ENCODE measurements at regions not wholly inside any gene's neighbourhood (a gene's known extent, or its start where the extent isn't known, plus 50 kb on each side); places are given as distances from the start of the nearest gene placed in this dataset.
"Not testable (repeated sequence)": the region's sequence is repeated elsewhere in the genome, so short reads cannot be mapped to it uniquely, and the experiment has no call there.

- DNase-seq = no peak
Measured at GRCh38 chr3:154973851-154974250, 106.3 kb upstream of the MME start.

- no peak for DNase-seq
Measured at GRCh38 chr3:154972951-154973350, 107.2 kb upstream of the MME start.

- DNase-seq = no peak
Measured at GRCh38 chr3:154971771-154972326, 108.3 kb upstream of the MME start.

GRCh38 chr3:154971341-154971740 is 108.8 kb upstream of the MME start:
- no peak for DNase-seq

GRCh38 chr3:154970797-154971196 is 109.3 kb upstream of the MME start:
- no peak for DNase-seq

- no peak for DNase-seq
Measured at GRCh38 chr3:154969366-154969765, 110.8 kb upstream of the MME start.

- no peak for DNase-seq
Measured at GRCh38 chr3:154967090-154967489, 113.0 kb upstream of the MME start.

- no peak for DNase-seq
Measured at GRCh38 chr3:154956815-154957214, 123.3 kb upstream of the MME start.

- no peak for DNase-seq
Measured at GRCh38 chr3:154955907-154956533, 124.1 kb upstream of the MME start.

GRCh38 chr3:154954757-154955156 is 125.4 kb upstream of the MME start:
- no peak for DNase-seq

GRCh38 chr3:154953538-154953937 is 126.6 kb upstream of the MME start:
- no peak for DNase-seq

- DNase-seq = no peak
Measured at GRCh38 chr3:154952553-154952952, 127.6 kb upstream of the MME start.

- DNase-seq = no peak
Measured at GRCh38 chr3:154943981-154944380, 136.1 kb upstream of the MME start.

- DNase-seq = no peak
Measured at GRCh38 chr3:154942827-154943226, 137.3 kb upstream of the MME start.

GRCh38 chr3:154936196-154936595 is 143.9 kb upstream of the MME start:
- DNase-seq = no peak

- no peak for DNase-seq
Measured at GRCh38 chr3:154933581-154933980, 146.5 kb upstream of the MME start.

- no peak for DNase-seq
Measured at GRCh38 chr3:154932633-154933032, 147.5 kb upstream of the MME start.

GRCh38 chr3:154931484-154931883 is 148.6 kb upstream of the MME start:
- no peak for DNase-seq

- no peak for DNase-seq
Measured at GRCh38 chr3:154926721-154927120, 153.4 kb upstream of the MME start.

- no peak for DNase-seq
Measured at GRCh38 chr3:154921351-154921750, 158.8 kb upstream of the MME start.

- DNase-seq = no peak
Measured at GRCh38 chr3:154919226-154919625, 160.9 kb upstream of the MME start.

GRCh38 chr3:154904328-154904727 is 175.8 kb upstream of the MME start:
- DNase-seq = no peak

GRCh38 chr3:154902495-154902894 is 177.6 kb upstream of the MME start:
- not testable (repeated sequence) for DNase-seq

- DNase-seq = no peak
Measured at GRCh38 chr3:154901278-154901677, 178.8 kb upstream of the MME start.

- no peak for DNase-seq
Measured at GRCh38 chr3:154900816-154901215, 179.3 kb upstream of the MME start.

Measured in NCI-H1930 (cell line).